Smooth muscle cell (in vitro differentiated cells): ENCODE measurements at regions not wholly inside any gene's neighbourhood (a gene's known extent, or its start where the extent isn't known, plus 50 kb on each side); places are given as distances from the start of the nearest gene placed in this dataset.

Experiments used
- DNase-seq: peaks from one replicate; lab custom pipeline; 2025; ENCODE audit not compliant: unreplicated experiment; lab: John Stamatoyannopoulos, UW
- H2AFZ ChIP-seq: fragments of 200-600 bp; sonication (generic); 2 replicates; pipeline ENCODE4 v1.6.0; 2016; ENCODE audit warnings: antibody characterized with exemption, low read depth, mild to moderate bottlenecking
- H3F3A ChIP-seq: fragments of 200-600 bp; sonication (generic); 2 replicates; pipeline ENCODE4 v1.6.0; 2017; ENCODE audit warnings: antibody characterized with exemption, low read depth
- H3K27ac ChIP-seq: fragments of 200-600 bp; sonication (generic); 2 replicates; pipeline ENCODE4 v1.5.1; 2016; ENCODE audit warnings: low read depth, mild to moderate bottlenecking
- H3K27me3 ChIP-seq: fragments of 200-600 bp; sonication (generic); 2 replicates; pipeline ENCODE4 v1.6.1; 2016; ENCODE audit warnings: low read depth, mild to moderate bottlenecking
- H3K36me3 ChIP-seq: fragments of 200-600 bp; sonication (generic); 2 replicates; pipeline ENCODE4 v1.5.1; 2016; ENCODE audit warnings: low read depth
- H3K4me1 ChIP-seq: fragments of 200-600 bp; sonication (generic); 2 replicates; pipeline ENCODE4 v1.5.1; 2016; ENCODE audit warnings: low read depth
- H3K4me2 ChIP-seq: fragments of 200-600 bp; sonication (generic); 2 replicates; pipeline ENCODE4 v1.6.0; 2016; ENCODE audit warnings: mild to moderate bottlenecking
- H3K4me3 ChIP-seq: fragments of 200-600 bp; sonication (generic); 2 replicates; pipeline ENCODE4 v1.5.1; 2016; ENCODE audit warnings: mild to moderate bottlenecking
- H3K79me2 ChIP-seq: fragments of 200-600 bp; sonication (generic); 2 replicates; pipeline ENCODE4 v1.6.0; 2016; ENCODE audit warnings: low read depth, mild to moderate bottlenecking
- H3K9ac ChIP-seq: fragments of 200-600 bp; sonication (generic); 2 replicates; pipeline ENCODE4 v1.6.0; 2016; ENCODE audit warnings: low read depth
- H3K9me3 ChIP-seq: fragments of 200-600 bp; sonication (generic); replicated peaks from 2 replicates; pipeline ENCODE4 v1.5.1; 2016; ENCODE audit warnings: low read depth
- H4K20me1 ChIP-seq: fragments of 200-600 bp; sonication (generic); 2 replicates; pipeline ENCODE4 v1.6.0; 2016; ENCODE audit warnings: low read depth
- WGBS: methylation state at CpG from one replicate; pipeline ENCODE4 v1.1.7; 2016; ENCODE audit warnings: low lambda C conversion rate; 5-methylcytosine and 5-hydroxymethylcytosine counted together
- TF ChIP-seq, protein P1 (sequence below): fragments of 200-600 bp; sonication (generic); IDR thresholded peaks from 2 replicates; pipeline ENCODE4 v1.5.1; 2017; ENCODE audit warnings: borderline replicate concordance, mild to moderate bottlenecking, antibody characterized with exemption; ENCODE audit not compliant: insufficient read depth, poor library complexity, severe bottlenecking

- Histone ChIP-seq H3K4me1 (peaks cover 11% of the 10 kb centered on the region), H4K20me1 (no peaks in the 10 kb centered on the region), H3K36me3 (no peaks in the 10 kb centered on the region), H3K4me3 (no peak overlapping the region), H2AFZ (no peak overlapping the region), H3K9me3 (no peaks in the 10 kb centered on the region), H3K27ac (no peak overlapping the region), H3K9ac (no peak overlapping the region), H3K4me2 (no peak overlapping the region), H3K27me3 (no peaks in the 10 kb centered on the region), H3F3A (no peaks in the 10 kb centered on the region), H3K79me2 (peaks cover 15% of the 10 kb centered on the region)
- 84% methylated on average over 2 of the region's 2 CpGs for WGBS
- DNase-seq: no peak
- TF ChIP-seq, protein P1, sequence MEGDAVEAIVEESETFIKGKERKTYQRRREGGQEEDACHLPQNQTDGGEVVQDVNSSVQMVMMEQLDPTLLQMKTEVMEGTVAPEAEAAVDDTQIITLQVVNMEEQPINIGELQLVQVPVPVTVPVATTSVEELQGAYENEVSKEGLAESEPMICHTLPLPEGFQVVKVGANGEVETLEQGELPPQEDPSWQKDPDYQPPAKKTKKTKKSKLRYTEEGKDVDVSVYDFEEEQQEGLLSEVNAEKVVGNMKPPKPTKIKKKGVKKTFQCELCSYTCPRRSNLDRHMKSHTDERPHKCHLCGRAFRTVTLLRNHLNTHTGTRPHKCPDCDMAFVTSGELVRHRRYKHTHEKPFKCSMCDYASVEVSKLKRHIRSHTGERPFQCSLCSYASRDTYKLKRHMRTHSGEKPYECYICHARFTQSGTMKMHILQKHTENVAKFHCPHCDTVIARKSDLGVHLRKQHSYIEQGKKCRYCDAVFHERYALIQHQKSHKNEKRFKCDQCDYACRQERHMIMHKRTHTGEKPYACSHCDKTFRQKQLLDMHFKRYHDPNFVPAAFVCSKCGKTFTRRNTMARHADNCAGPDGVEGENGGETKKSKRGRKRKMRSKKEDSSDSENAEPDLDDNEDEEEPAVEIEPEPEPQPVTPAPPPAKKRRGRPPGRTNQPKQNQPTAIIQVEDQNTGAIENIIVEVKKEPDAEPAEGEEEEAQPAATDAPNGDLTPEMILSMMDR: no peak
These were observed 99.1 kb upstream of the PRSS16 start for GRCh38 chr6:27148404-27148795.

GRCh38 chr6:27149150-27149549 lies 98.4 kb upstream of the PRSS16 start:
- H3K4me2 ChIP-seq: no peak overlapping the region
- no peak overlapping the region for H3K9ac ChIP-seq
- H2AFZ ChIP-seq: no peak overlapping the region
- no peak overlapping the region for H3K27ac ChIP-seq
- H3K9me3 ChIP-seq: no peaks in the 10 kb centered on the region
- H3K4me1 ChIP-seq: peaks cover 11% of the 10 kb centered on the region
- TF ChIP-seq, protein P1: no peak
- no peaks in the 10 kb centered on the region for H3K27me3 ChIP-seq
- peaks cover 7% of the 10 kb centered on the region for H3K79me2 ChIP-seq
- DNase-seq: no peak
- H4K20me1 ChIP-seq: no peaks in the 10 kb centered on the region
- no peak overlapping the region for H3K4me3 ChIP-seq
- H3K36me3 ChIP-seq: no peaks in the 10 kb centered on the region
- WGBS: 48% methylated on average over 1 of the region's 1 CpG
- no peaks in the 10 kb centered on the region for H3F3A ChIP-seq

DNA sequence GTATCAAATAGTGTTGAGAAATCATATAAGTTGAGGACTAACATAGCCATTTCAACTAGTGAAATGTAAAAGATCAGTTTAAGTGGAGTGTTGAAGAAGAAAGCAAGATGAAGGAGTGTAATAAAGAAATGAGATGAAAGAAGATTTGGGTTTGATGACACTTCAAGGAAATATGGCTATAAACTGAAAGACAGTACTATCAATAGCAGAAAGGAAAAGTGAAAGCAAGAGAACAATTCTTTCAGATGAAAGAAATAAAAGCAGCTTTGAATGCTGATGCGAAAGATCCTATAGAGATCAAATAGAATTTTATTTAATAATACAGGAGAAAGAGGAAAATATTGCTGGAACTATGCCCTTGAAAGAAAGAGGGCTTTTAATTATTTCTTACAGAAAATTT lies 92.8 kb upstream of the PRSS16 start:
- DNase-seq: no peak
- Histone ChIP-seq H3K4me3 (no peak overlapping the region), H3K36me3 (no peaks in the 10 kb centered on the region), H2AFZ (no peak overlapping the region), H3K9me3 (no peaks in the 10 kb centered on the region), H3K4me1 (no peaks in the 10 kb centered on the region), H3K27me3 (no peaks in the 10 kb centered on the region), H3K4me2 (no peak overlapping the region), H4K20me1 (no peaks in the 10 kb centered on the region), H3F3A (no peaks in the 10 kb centered on the region), H3K79me2 (no peaks in the 10 kb centered on the region), H3K9ac (no peak overlapping the region), H3K27ac (no peak overlapping the region)
- WGBS: 97% methylated on average over 1 of the region's 1 CpG
- TF ChIP-seq, protein P1: no peak

DNA sequence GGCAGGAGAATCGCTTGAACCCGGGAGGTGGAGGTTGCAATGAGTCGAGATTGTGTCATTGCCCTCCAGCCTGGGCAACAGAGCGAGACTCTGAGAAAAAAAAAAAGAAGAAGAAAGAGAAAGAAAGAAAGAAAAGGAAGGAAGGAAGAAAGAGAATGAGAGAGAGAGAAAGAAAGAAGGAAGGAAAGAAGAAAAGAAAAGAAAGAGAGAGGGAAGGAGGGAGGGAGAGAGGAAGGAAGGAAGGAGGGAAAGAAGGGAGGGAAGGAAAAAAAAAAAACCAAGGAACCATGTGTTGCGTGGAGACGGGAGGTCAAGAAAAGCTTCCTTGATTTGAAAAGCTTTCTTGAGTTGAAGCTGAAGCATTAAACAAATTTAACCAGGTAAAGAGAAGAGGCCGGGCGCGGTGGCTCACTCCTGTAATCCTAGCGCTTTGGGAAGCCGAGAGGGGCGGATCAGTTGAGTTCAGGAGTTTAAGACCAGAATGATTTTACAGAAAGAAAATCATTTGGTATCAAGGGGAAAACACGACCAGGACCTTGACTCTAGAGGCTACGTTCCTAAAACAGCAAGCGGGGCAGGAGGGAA lies 90.5 kb upstream of the PRSS16 start:
- 29% methylated on average over 15 of the region's 15 CpGs for WGBS
- H3F3A ChIP-seq: no peaks in the 10 kb centered on the region
- H3K27ac ChIP-seq: no peak overlapping the region
- no peak for DNase-seq
- peak overlapping the region; percentile 93 for H2AFZ ChIP-seq
- no peaks in the 10 kb centered on the region for H4K20me1 ChIP-seq
- peak overlapping the region; percentile 85 for H3K4me2 ChIP-seq
- no peaks in the 10 kb centered on the region for H3K27me3 ChIP-seq
- H3K79me2 ChIP-seq: no peaks in the 10 kb centered on the region
- TF ChIP-seq, protein P1: no peak
- H3K36me3 ChIP-seq: no peaks in the 10 kb centered on the region
- H3K9ac ChIP-seq: no peak overlapping the region
- no peaks in the 10 kb centered on the region for H3K9me3 ChIP-seq
- peak overlapping the region; percentile 69 for H3K4me3 ChIP-seq
- no peaks in the 10 kb centered on the region for H3K4me1 ChIP-seq
